Nephron progenitor cell (in vitro differentiated cells): ENCODE measurements at regions not wholly inside any gene's neighbourhood (a gene's known extent, or its start where the extent isn't known, plus 50 kb on each side); places are given as distances from the start of the nearest gene placed in this dataset.
"Not testable (repeated sequence)": the region's sequence is repeated elsewhere in the genome, so short reads cannot be mapped to it uniquely, and the experiment has no call there.

Source experiments
- DNase-seq: peaks from one replicate; pipeline ENCODE4 v3.0.0; 2021
- H3K27ac Mint-ChIP-seq: 2 replicates; pipeline ENCODE4 v1.8.0; 2021; ENCODE audit warnings: mild to moderate bottlenecking, moderate library complexity, mixed read lengths
- H3K27me3 Mint-ChIP-seq: 2 replicates; pipeline ENCODE4 v1.8.0; 2021; ENCODE audit warnings: mild to moderate bottlenecking, low read depth, mixed read lengths; ENCODE audit not compliant: poor library complexity
- H3K36me3 Mint-ChIP-seq: 2 replicates; pipeline ENCODE4 v1.8.0; 2021; ENCODE audit warnings: low read depth, mixed read lengths
- H3K4me1 Mint-ChIP-seq: 2 replicates; pipeline ENCODE4 v1.8.0; 2021; ENCODE audit warnings: mixed read lengths
- H3K4me3 Mint-ChIP-seq: 2 replicates; pipeline ENCODE4 v1.8.0; 2021; ENCODE audit warnings: mild to moderate bottlenecking, moderate library complexity, mixed read lengths
- H3K9me3 Mint-ChIP-seq: 2 replicates; pipeline ENCODE4 v1.8.0; 2021; ENCODE audit warnings: mild to moderate bottlenecking, moderate library complexity, mixed read lengths
- CTCF ChIP-seq: fragments of 200-600 bp; sonication (generic); IDR thresholded peaks from 2 replicates; pipeline ENCODE4 v1.5.0; 2021; ENCODE audit warnings: antibody characterized with exemption

- Mint-ChIP-seq H3K9me3 (no peaks in the 10 kb centered on the region), H3K4me1 (no peaks in the 10 kb centered on the region), H3K27me3 (peaks cover 16% of the 10 kb centered on the region), H3K36me3 (no peaks in the 10 kb centered on the region), H3K4me3 (no peak overlapping the region), H3K27ac (no peak overlapping the region)
- DNase-seq = no peak
- TF ChIP-seq CTCF = no peak
These were observed 57.5 kb upstream of the TRA2B start for GRCh38 chr3:185995352-185995751.

- Mint-ChIP-seq H3K9me3 (no peaks in the 10 kb centered on the region), H3K27me3 (peaks cover 22% of the 10 kb centered on the region), H3K27ac (no peak overlapping the region), H3K4me1 (no peaks in the 10 kb centered on the region), H3K4me3 (no peak overlapping the region), H3K36me3 (no peaks in the 10 kb centered on the region)
- no peak for TF ChIP-seq CTCF
- DNase-seq = no peak
These were observed 55.1 kb upstream of the TRA2B start for GRCh38 chr3:185992831-185993374.

- H3K36me3 Mint-ChIP-seq, H3K4me3 Mint-ChIP-seq, H3K4me1 Mint-ChIP-seq, H3K27ac Mint-ChIP-seq, DNase-seq, H3K9me3 Mint-ChIP-seq: not testable (repeated sequence)
- H3K27me3 Mint-ChIP-seq = peaks cover 26% of the 10 kb centered on the region
These were observed 53.2 kb upstream of the TRA2B start for GRCh38 chr3:185990995-185991394.

GRCh38 chr3:185989511-185989910, 51.7 kb upstream of the TRA2B start:
- no peaks in the 10 kb centered on the region for H3K9me3 Mint-ChIP-seq
- no peaks in the 10 kb centered on the region for H3K36me3 Mint-ChIP-seq
- peaks cover 18% of the 10 kb centered on the region for H3K27me3 Mint-ChIP-seq
- H3K27ac Mint-ChIP-seq = no peak overlapping the region
- no peak for TF ChIP-seq CTCF
- no peak overlapping the region for H3K4me3 Mint-ChIP-seq
- H3K4me1 Mint-ChIP-seq = peaks cover 6% of the 10 kb centered on the region
- no peak for DNase-seq

- TF ChIP-seq CTCF = no peak
- H3K27ac Mint-ChIP-seq = no peak overlapping the region
- DNase-seq = no peak
These were observed 51.0 kb upstream of the TRA2B start for GRCh38 chr3:185988816-185989175.

GRCh38 chr3:185988080-185988815, 50.4 kb upstream of the TRA2B start:
- no peak overlapping the region for H3K4me3 Mint-ChIP-seq
- H3K4me1 Mint-ChIP-seq = peaks cover 6% of the 10 kb centered on the region
- no peak for TF ChIP-seq CTCF
- no peak for DNase-seq
- H3K9me3 Mint-ChIP-seq = no peaks in the 10 kb centered on the region
- H3K27ac Mint-ChIP-seq = peak overlapping the region; percentile 66
- H3K27me3 Mint-ChIP-seq = peaks cover 22% of the 10 kb centered on the region
- no peaks in the 10 kb centered on the region for H3K36me3 Mint-ChIP-seq

More at GRCh38 chr3:185988816-185989175, 51.0 kb upstream of the TRA2B start:
- Mint-ChIP-seq H3K9me3 (no peaks in the 10 kb centered on the region), H3K4me3 (no peak overlapping the region), H3K36me3 (no peaks in the 10 kb centered on the region), H3K27me3 (peaks cover 18% of the 10 kb centered on the region), H3K4me1 (peaks cover 6% of the 10 kb centered on the region)
